Esophagus (tissue), 2 donors: ENCODE measurements at regions not wholly inside any gene's neighbourhood (a gene's known extent, or its start where the extent isn't known, plus 50 kb on each side); places are given as distances from the start of the nearest gene placed in this dataset.
"Not testable (repeated sequence)": the region's sequence is repeated elsewhere in the genome, so short reads cannot be mapped to it uniquely, and the experiment has no call there.

ENCODE experiments used
- H3K27ac ChIP-seq, 2 donors: one replicate each; pipeline ENCODE4 v1.5.1; 2013; ENCODE audit warnings: low read depth in 2 of 2, mild to moderate bottlenecking in 2 of 2, inconsistent platforms in 1 of 2, low read length in 1 of 2, moderate library complexity in 1 of 2
- H3K27me3 ChIP-seq, 2 donors: one replicate each; pipeline ENCODE4 v1.6.1; 2013; ENCODE audit warnings: low read length in 2 of 2, control low read depth in 1 of 2, mild to moderate bottlenecking in 1 of 2; ENCODE audit not compliant: insufficient read depth in 2 of 2, control insufficient read depth in 1 of 2
- H3K36me3 ChIP-seq, 2 donors: one replicate each; pipeline ENCODE4 v1.6.1; 2013; ENCODE audit warnings: low read length in 1 of 2; ENCODE audit not compliant: control insufficient read depth in 2 of 2, insufficient read depth in 2 of 2
- H3K4me1 ChIP-seq, 2 donors: one replicate each; pipeline ENCODE4 v1.6.1; 2013; ENCODE audit warnings: low read length in 1 of 2; ENCODE audit not compliant: control insufficient read depth in 2 of 2, insufficient read depth in 2 of 2
- H3K4me3 ChIP-seq, 2 donors: one replicate each; pipeline ENCODE4 v1.5.1; 2013; ENCODE audit warnings: low read length in 2 of 2, mild to moderate bottlenecking in 2 of 2, low read depth in 1 of 2, moderate library complexity in 1 of 2
- H3K9me3 ChIP-seq, 2 donors: one replicate each; pipeline ENCODE4 v1.6.1; 2013; ENCODE audit warnings: mild to moderate bottlenecking in 2 of 2, low read depth in 1 of 2, low read length in 1 of 2, moderate library complexity in 1 of 2; ENCODE audit not compliant: control insufficient read depth in 2 of 2, insufficient read depth in 1 of 2
- WGBS, 2 donors: extraction: QIAGEN DNeasy Blood & Tissue Kit; methylation state at CpG; one replicate each; pipeline ENCODE4 v1.1.7; 2013; 5-methylcytosine and 5-hydroxymethylcytosine counted together
- donor health status: healthy with polysubstance abuse.
- donor health status: Bipolar disorder and iron deficiency.

DNA sequence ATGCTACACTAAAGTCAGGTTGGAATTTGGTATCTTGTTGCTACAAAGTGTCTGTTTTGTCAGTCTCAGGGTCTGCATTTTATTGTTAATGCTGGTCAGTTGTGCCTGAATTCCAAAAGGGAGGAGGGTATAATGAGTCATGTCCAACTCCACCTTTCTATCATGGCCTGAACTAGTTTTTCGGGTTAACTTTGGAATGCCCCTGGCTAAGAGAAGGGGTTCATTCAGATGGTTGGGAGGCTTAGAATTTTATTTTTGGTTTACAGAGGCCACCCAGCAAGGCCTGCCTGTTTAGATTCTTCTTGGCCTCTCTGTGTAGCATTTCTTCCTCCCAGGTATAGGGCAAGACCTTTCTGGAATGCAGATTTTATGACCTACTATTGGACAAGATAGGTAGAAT, 93.2 kb downstream of the SKIDA1 start:
- Histone ChIP-seq H3K27me3 (no peaks in the 10 kb centered on the region), H3K36me3 (no peaks in the 10 kb centered on the region), H3K4me3 (no peak overlapping the region), H3K9me3 (no peaks in the 10 kb centered on the region), H3K27ac (no peak overlapping the region), H3K4me1 (no peaks in the 10 kb centered on the region)
- 50 to 58% methylated on average over 1 of the region's 1 CpG for WGBS, 2 donors

DNA sequence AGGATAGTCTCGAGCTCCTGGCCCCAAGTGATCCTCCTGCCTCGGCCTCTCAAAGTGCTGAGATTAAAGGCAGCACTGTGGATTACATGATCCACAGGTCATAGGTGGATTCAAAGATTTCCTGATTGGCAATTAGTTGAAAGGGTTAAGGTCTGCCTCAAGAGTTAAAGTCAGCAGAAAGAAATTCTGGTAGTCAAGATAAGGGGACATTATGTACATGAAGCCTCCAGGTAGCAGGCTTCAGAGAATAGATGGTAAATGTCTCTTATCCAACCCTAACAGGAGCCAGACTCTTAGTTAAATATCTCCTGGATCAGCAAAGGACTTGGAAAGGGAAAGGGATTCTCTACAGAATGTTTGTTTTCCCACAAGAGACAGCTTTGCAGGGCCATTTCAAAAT, 93.7 kb downstream of the SKIDA1 start:
- peaks cover 0 to under 1% of the 10 kb centered on the region in 2 donors for H3K9me3 ChIP-seq
- H3K4me3 ChIP-seq = no peak overlapping the region
- no peaks in the 10 kb centered on the region for H3K4me1 ChIP-seq
- H3K27ac ChIP-seq = no peak overlapping the region
- H3K36me3 ChIP-seq = no peaks in the 10 kb centered on the region
- WGBS, 2 donors = 89% methylated on average over 2 of the region's 2 CpGs
- no peaks in the 10 kb centered on the region for H3K27me3 ChIP-seq

DNA sequence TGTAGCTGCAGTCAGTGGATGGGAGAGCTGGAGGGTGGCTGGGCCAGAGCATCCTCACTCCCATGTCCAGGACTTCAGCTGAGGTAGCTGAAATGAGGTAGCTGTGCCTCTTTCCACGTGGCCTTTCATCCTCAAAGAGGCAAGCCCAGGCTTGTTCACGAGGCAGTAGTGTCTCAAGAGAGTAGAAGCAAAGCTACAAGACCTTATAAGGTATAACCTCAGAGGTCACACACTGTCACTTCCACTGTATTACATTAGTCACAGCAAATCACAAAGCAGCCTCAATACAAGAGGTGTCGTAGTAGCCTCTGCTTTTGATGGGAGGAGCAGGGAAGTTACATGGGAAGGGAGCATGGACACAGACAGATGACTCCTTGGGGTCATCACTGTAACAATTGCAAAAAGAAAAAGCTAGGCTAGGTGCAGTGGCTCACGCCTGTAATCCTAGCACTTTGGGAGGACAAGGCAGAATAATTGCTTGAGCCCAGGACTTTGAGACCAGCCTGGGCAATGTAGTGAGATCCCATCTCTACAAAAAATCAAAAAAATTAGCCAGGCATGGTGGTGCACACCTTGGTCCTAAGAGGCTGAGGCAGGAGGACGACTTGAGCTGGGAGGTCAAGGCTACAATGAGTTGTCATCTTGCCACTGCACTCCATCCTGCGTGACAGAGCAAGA, 97.5 kb downstream of the SKIDA1 start:
- no peak overlapping the region for H3K27ac ChIP-seq
- WGBS, 2 donors = 72 to 76% methylated on average over 6 of the region's 6 CpGs
- no peaks in the 10 kb centered on the region for H3K4me1 ChIP-seq
- H3K27me3 ChIP-seq = no peaks in the 10 kb centered on the region
- H3K9me3 ChIP-seq = peaks cover 0 to 2% of the 10 kb centered on the region in 2 donors
- no peaks in the 10 kb centered on the region for H3K36me3 ChIP-seq
- H3K4me3 ChIP-seq = no peak overlapping the region

DNA sequence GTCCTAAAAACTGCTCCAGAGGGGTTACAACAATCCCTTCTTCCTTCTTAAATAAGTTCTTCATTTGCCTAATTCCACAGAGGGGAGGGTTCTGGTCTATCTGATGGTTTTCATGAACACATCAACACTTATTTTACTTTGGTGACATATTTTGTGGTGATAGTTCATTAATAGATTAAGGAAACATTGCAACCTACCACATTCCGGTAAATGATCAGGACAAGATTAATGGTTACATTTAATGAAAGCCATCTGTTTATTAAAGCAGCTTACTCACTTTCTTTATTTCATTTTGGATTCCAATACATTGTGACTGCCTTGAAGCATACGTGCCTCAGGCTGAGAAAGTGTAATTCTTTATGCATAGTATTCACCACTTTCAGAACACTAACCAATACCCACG, 101.0 kb downstream of the SKIDA1 start:
- H3K36me3 ChIP-seq = no peaks in the 10 kb centered on the region
- H3K4me1 ChIP-seq = no peaks in the 10 kb centered on the region
- peaks cover 0 to 2% of the 10 kb centered on the region in 2 donors for H3K9me3 ChIP-seq
- WGBS, 2 donors = 30 to 34% methylated on average over 3 of the region's 3 CpGs
- no peak overlapping the region for H3K4me3 ChIP-seq
- H3K27ac ChIP-seq = no peak overlapping the region
- no peaks in the 10 kb centered on the region for H3K27me3 ChIP-seq

DNA sequence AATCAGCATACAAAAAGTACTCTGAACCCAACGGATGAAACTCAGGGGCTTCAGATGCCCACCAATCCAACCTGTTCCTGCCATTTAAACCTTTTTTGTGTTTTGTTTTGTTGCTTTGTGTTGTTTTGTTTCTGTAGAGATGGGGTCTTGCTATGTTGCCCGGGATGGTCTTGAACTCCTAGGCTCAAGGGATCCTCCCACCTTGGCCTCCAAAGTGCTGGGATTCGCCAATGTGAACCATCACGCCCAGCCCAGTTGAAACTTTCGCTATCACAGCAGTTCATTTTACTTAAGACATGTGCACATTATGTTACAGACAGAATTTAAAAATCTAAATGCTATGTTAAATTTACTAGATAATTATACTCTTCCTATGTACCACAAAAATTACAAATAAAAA, 101.6 kb downstream of the SKIDA1 start:
- Histone ChIP-seq H3K4me3 (no peak overlapping the region), H3K4me1 (no peaks in the 10 kb centered on the region), H3K27ac (no peak overlapping the region), H3K36me3 (no peaks in the 10 kb centered on the region), H3K27me3 (no peaks in the 10 kb centered on the region), H3K9me3 (peaks cover 0 to 2% of the 10 kb centered on the region in 2 donors)
- WGBS, 2 donors = 94 to 96% methylated on average over 5 of the region's 5 CpGs

DNA sequence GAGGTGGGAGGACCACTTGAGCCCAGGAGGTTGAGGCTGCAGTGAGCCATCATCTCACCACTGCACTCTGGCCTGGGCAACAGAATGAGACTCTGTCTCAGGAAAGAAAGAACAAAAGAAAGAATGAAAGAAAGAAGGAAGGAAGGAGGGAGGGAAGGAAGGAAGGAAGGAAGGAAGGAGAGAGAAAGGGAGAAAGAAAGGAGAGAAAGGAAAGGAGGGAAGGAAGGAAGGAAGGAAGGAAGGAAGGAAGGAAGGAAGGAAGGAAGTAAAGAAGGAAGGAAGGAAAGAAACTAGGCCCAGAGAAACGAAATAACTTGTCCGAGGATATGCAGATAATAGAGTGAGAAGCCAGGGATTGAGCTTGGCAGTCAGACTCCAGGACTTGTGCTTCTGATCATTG, 102.1 kb downstream of the SKIDA1 start:
- H3K27ac ChIP-seq = no peak overlapping the region
- no peaks in the 10 kb centered on the region for H3K36me3 ChIP-seq
- 73 to 79% methylated on average over 2 of the region's 2 CpGs for WGBS, 2 donors
- peaks cover 0 to 2% of the 10 kb centered on the region in 2 donors for H3K9me3 ChIP-seq
- H3K4me3 ChIP-seq = no peak overlapping the region
- H3K4me1 ChIP-seq = no peaks in the 10 kb centered on the region
- H3K27me3 ChIP-seq = no peaks in the 10 kb centered on the region

DNA sequence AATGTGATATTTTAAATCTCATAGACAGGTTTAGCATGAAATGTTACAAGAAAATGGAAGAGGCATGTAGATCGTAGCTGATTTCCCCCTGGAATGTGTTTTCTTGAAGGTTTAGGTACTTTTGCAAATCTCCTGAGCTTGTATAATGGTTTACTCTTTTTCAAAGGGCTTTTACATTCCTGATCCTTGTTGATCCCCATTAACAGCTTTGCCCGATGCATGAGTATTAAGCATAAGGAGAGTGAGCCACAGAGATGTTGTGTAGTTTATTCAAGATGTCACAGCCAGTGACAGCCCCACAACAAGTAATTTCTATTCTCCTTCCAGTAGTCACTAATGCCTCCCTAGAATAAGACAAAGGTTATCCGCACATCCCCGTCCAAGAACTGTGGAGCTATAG, 103.7 kb downstream of the SKIDA1 start:
- Histone ChIP-seq H3K9me3 (peaks cover 0 to 1% of the 10 kb centered on the region in 2 donors), H3K4me3 (no peak overlapping the region), H3K36me3 (no peaks in the 10 kb centered on the region), H3K27ac (no peak overlapping the region), H3K27me3 (no peaks in the 10 kb centered on the region), H3K4me1 (no peaks in the 10 kb centered on the region)
- 85 to 94% methylated on average over 4 of the region's 4 CpGs for WGBS, 2 donors

DNA sequence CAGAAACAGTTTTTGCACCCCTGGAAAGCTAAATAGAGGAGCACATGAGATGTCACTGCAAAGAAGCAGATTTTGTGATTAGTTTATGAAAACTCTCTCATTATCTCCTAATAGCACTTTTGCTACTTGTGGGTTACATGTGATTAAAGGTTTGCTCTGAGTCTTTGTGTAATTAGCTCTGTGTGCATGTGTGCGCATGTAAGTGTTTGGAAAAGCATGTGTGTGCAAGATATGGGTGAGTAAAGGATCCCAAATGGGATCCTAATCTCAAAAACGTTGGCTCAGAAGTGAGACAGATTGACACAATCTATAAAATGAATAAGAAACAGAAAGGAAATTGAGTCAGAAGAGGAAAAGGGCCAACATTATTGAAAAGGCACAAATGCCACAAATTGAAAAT, 104.5 kb downstream of the SKIDA1 start:
- 38 to 39% methylated on average over 2 of the region's 2 CpGs for WGBS, 2 donors
- no peaks in the 10 kb centered on the region for H3K4me1 ChIP-seq
- H3K36me3 ChIP-seq = no peaks in the 10 kb centered on the region
- H3K4me3 ChIP-seq = no peak overlapping the region
- H3K9me3 ChIP-seq = no peaks in the 10 kb centered on the region
- H3K27me3 ChIP-seq = no peaks in the 10 kb centered on the region
- H3K27ac ChIP-seq = no peak overlapping the region

DNA sequence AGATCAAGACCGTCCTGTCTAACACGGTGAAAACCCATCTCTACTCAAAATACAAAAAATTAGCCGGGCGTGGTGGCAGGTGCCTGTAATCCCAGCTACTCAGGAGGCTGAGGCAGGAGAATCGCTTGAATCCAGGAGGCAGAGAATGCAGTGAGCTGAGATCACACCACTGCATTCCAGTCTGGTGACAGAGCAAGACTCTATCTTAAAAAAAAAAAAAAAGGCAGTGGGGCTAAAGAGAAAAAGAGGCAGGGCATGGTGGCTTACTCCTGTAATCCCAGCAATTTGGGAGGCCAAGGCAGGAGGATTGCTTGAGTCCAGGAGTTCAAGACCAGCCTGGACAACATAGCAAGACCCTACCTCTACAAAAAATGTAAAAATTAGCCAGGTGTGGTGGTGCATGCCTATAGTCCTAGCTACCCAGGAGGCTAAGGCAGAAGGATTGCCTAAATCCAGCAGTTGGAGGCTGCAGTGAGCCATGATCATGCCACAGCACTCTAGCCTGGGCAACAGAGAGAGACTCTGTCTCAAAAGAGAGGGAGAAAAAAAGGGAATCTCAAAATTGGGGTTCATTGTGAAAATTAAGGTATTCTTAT, 106.4 kb downstream of the SKIDA1 start:
- not testable (repeated sequence) for H3K4me3 ChIP-seq, H3K27me3 ChIP-seq, H3K4me1 ChIP-seq, H3K9me3 ChIP-seq, H3K27ac ChIP-seq, H3K36me3 ChIP-seq
- 89 to 92% methylated on average over 5 of the region's 5 CpGs for WGBS, 2 donors

DNA sequence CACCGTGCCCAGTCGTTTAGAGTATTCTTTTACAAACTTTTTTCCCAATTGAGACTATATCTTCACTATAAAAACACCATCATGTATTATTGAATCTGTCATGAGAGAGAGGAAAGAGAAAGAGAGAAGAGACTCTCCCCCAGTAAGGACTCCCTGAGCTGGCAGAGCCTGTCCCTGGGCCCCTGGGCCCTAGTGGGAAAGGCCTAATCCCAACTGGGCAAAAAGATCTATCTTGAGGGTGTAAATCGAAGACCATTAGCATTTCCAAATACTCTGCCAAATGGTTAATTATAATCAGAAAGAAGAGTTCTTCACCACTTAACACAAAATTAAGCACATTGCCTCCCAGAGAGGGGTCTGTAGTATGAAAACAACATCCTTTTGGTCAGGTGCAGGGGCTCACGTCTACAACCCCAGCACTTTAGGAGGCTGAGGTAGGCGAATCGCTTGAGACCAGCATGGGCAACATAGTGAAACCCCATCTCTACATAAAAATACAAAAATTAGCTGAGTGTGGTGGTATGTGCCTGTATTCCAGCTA, 108.2 kb downstream of the SKIDA1 start:
- H3K4me3 ChIP-seq = no peak overlapping the region
- no peaks in the 10 kb centered on the region for H3K4me1 ChIP-seq
- 86 to 92% methylated on average over 6 of the region's 6 CpGs for WGBS, 2 donors
- no peaks in the 10 kb centered on the region for H3K27me3 ChIP-seq
- H3K27ac ChIP-seq = no peak overlapping the region
- H3K9me3 ChIP-seq = no peaks in the 10 kb centered on the region
- no peaks in the 10 kb centered on the region for H3K36me3 ChIP-seq
